K562 (cell line): ENCODE measurements at regions not wholly inside any gene's neighbourhood (a gene's known extent, or its start where the extent isn't known, plus 50 kb on each side); places are given as distances from the start of the nearest gene placed in this dataset.

Experiments used
- ATAC-seq: fragments of 200-7000 bp; cut with Tn5 transposase; 3 replicates; pipeline ENCODE4 v1.9.1; 2020; ENCODE audit warnings: moderate library complexity
- BruUV-seq: library from RNA; stranded (reverse); fragments of 400-500 nt; replicated peaks from 2 replicates; lab custom pipeline; 2021; lab: Mats Ljungman, UMichigan
- CTCF ChIA-PET: fragments of 300-600 bp; formaldehyde crosslinking; extraction: SDS; loops from one replicate; lab custom pipeline; 2021; ENCODE audit warnings: low intra/inter-chr PET ratio; lab: Yijun Ruan, JAX
- POLR2A ChIA-PET: fragments of 300-600, 350-650 bp; sonication (Branson Sonifier 250); formaldehyde crosslinking; extraction: SDS; loops from one replicate; lab custom pipeline; 2021; ENCODE audit warnings: antibody characterized with exemption, inconsistent platforms; lab: Yijun Ruan, JAX
- DNase-seq, 4 experiments: peaks; one replicate each; pipeline versions ENCODE4 v3.0.0 to v3.0.0-alpha.2; 2011 to 2018; ENCODE audit warnings: low spot score in 3 of 4, mixed read lengths in 3 of 4; ENCODE audit errors: extremely low read depth in 1 of 4
- FAIRE-seq: peaks from 2 replicates; lab custom pipeline; 2011; peaks lifted over from hg19 to GRCh38; lab: Jason Lieb, UNC
- H2AFZ ChIP-seq: 2 replicates; pipeline ENCODE4 v1.6.0; 2011; ENCODE audit warnings: low read depth, low read length, control low read depth, inconsistent platforms
- H3K27ac ChIP-seq: fragments of 200-600 bp; 3 replicates; pipeline ENCODE4 v1.8.0; 2011; ENCODE audit warnings: low read depth, mild to moderate bottlenecking, control low read depth, inconsistent platforms, low read length, moderate library complexity, mixed read lengths; ENCODE audit errors: extremely low read depth
- H3K27me3 ChIP-seq, 2 experiments: fragments of 300-600 bp in 1 of 2; 2 replicates in 1 of 2; 3 replicates in 1 of 2; pipeline versions ENCODE4 v1.6.0 to v1.8.0; 2011; ENCODE audit warnings: inconsistent platforms in 2 of 2, low read length in 2 of 2, mild to moderate bottlenecking in 1 of 2, mixed read lengths in 1 of 2, moderate library complexity in 1 of 2; ENCODE audit not compliant: control insufficient read depth in 2 of 2, insufficient read depth in 2 of 2
- H3K36me3 ChIP-seq: fragments of 300-600 bp; 3 replicates; pipeline ENCODE4 v1.8.0; 2011; ENCODE audit warnings: mild to moderate bottlenecking, low read length, inconsistent platforms; ENCODE audit not compliant: control insufficient read depth, insufficient read depth
- H3K4me1 ChIP-seq, 2 experiments: fragments of 200-600 bp in 1 of 2; replicated peaks in 1 of 2; 2 replicates in 1 of 2; 3 replicates in 1 of 2; pipeline versions ENCODE4 v1.5.1 to v1.8.0; 2011; ENCODE audit warnings: inconsistent platforms in 2 of 2, low read length in 2 of 2, mild to moderate bottlenecking in 1 of 2, mixed read lengths in 1 of 2, moderate library complexity in 1 of 2; ENCODE audit not compliant: control insufficient read depth in 2 of 2, insufficient read depth in 2 of 2
- H3K4me2 ChIP-seq: 2 replicates; pipeline ENCODE4 v1.6.1; 2011; ENCODE audit warnings: low read length, control low read depth, inconsistent platforms, mixed read lengths; ENCODE audit not compliant: insufficient read depth
- H3K4me3 ChIP-seq: fragments of 200-600 bp; sonication (generic), shearing (Covaris generic); 2 replicates; pipeline ENCODE4 v1.5.1; 2016; ENCODE audit warnings: control low read depth, inconsistent platforms
- H3K79me2 ChIP-seq: fragments of 200-600 bp; 3 replicates; pipeline ENCODE4 v1.8.0; 2011; ENCODE audit warnings: low read length, inconsistent platforms; ENCODE audit not compliant: control insufficient read depth, insufficient read depth
- H3K9ac ChIP-seq, 2 experiments: 2 replicates each; pipeline versions ENCODE4 v1.6.0 to v1.6.1; 2011; ENCODE audit warnings: low read depth in 2 of 2, low read length in 2 of 2, control low read depth in 1 of 2, inconsistent platforms in 1 of 2, mild to moderate bottlenecking in 1 of 2, mixed read lengths in 1 of 2; ENCODE audit not compliant: insufficient read depth in 1 of 2
- H3K9me1 ChIP-seq: one replicate; pipeline ENCODE4 v1.6.0; 2011; ENCODE audit warnings: inconsistent platforms, mild to moderate bottlenecking, low read length, moderate library complexity; ENCODE audit not compliant: control insufficient read depth, insufficient read depth
- H3K9me3 ChIP-seq: replicated peaks from 2 replicates; pipeline ENCODE4 v1.5.1; 2011; ENCODE audit warnings: low read depth, low read length, inconsistent platforms; ENCODE audit not compliant: control insufficient read depth, insufficient read depth
- H4K20me1 ChIP-seq: replicated peaks from 2 replicates; pipeline ENCODE4 v1.6.1; 2011; ENCODE audit warnings: low read length, inconsistent platforms, mixed read lengths; ENCODE audit not compliant: control insufficient read depth, insufficient read depth
- ATF3 ChIP-seq, 2 experiments: fragments of 450-650 bp in 1 of 2; sonication (generic) in 1 of 2; formaldehyde crosslinking in 1 of 2; IDR thresholded peaks in 1 of 2; conservative IDR thresholded peaks in 1 of 2; 2 replicates each; pipeline versions ENCODE4 v1.6.1 to v1.8.1; 2016 to 2023; ENCODE audit warnings: mild to moderate bottlenecking in 2 of 2, moderate library complexity in 2 of 2, inconsistent platforms in 1 of 2, missing genetic modification reagents in 1 of 2
- CEBPB ChIP-seq: fragments of 450-650 bp; IDR thresholded peaks from 2 replicates; pipeline ENCODE4 v1.6.1; 2016; ENCODE audit warnings: missing genetic modification characterization, missing compliant biosample characterization
- CHAMP1 ChIP-seq: fragments of 450-650 bp; IDR thresholded peaks from 2 replicates; pipeline ENCODE4 v1.6.1; 2016; ENCODE audit warnings: mild to moderate bottlenecking
- DMBX1 ChIP-seq: fragments of 250-450 bp; sonication (Bioruptor Pico); IDR thresholded peaks from 2 replicates; pipeline ENCODE4 v1.8.0; 2022; ENCODE audit warnings: inconsistent platforms, mild to moderate bottlenecking, moderate library complexity, borderline replicate concordance
- HDAC8 ChIP-seq: fragments of 450-650 bp; IDR thresholded peaks from 2 replicates; pipeline ENCODE4 v1.6.1; 2016; ENCODE audit warnings: mild to moderate bottlenecking, missing genetic modification characterization, moderate library complexity, missing compliant biosample characterization
- HMGN3 ChIP-seq: IDR thresholded peaks from 2 replicates; pipeline ENCODE4 v1.6.1; 2011; ENCODE audit warnings: borderline replicate concordance, low read depth, mild to moderate bottlenecking, mixed read lengths, low read length; ENCODE audit not compliant: insufficient read length; ENCODE audit errors: extremely low read depth
- HNRNPUL1 ChIP-seq: fragments of 200-400 bp; formaldehyde crosslinking; IDR thresholded peaks from 2 replicates; pipeline ENCODE4 v1.6.1; 2017; ENCODE audit warnings: low read length
- KDM5B ChIP-seq: fragments of 200-600 bp; sonication (generic); IDR thresholded peaks from 2 replicates; pipeline ENCODE4 v1.6.1; 2012; ENCODE audit warnings: low read depth, mild to moderate bottlenecking, moderate library complexity, low read length, control low read depth, inconsistent platforms; ENCODE audit not compliant: insufficient replicate concordance
- MCM3 ChIP-seq: fragments of 450-650 bp; IDR thresholded peaks from 2 replicates; pipeline ENCODE4 v1.6.1; 2016
- PPARD ChIP-seq: fragments of 250-450 bp; sonication (Bioruptor Pico); IDR thresholded peaks from 2 replicates; pipeline ENCODE4 v1.8.0; 2022; ENCODE audit warnings: inconsistent platforms, mild to moderate bottlenecking, moderate library complexity
- RBM25 ChIP-seq: fragments of 200-400 bp; formaldehyde crosslinking; IDR thresholded peaks from 2 replicates; pipeline ENCODE4 v1.6.1; 2018; ENCODE audit warnings: low read length, low read depth, moderate library complexity; ENCODE audit not compliant: severe bottlenecking
- RNF219 ChIP-seq: fragments of 250-450 bp; sonication (Bioruptor Pico); IDR thresholded peaks from 2 replicates; pipeline ENCODE4 v1.5.0; 2022; ENCODE audit warnings: mild to moderate bottlenecking
- SMARCC2 ChIP-seq: fragments of 450-650 bp; IDR thresholded peaks from 2 replicates; pipeline ENCODE4 v1.6.1; 2017; ENCODE audit warnings: antibody characterized with exemption, moderate library complexity, mild to moderate bottlenecking, low read depth
- ZNF121 ChIP-seq: sonication (generic); formaldehyde crosslinking; conservative IDR thresholded peaks from 2 replicates; pipeline ENCODE4 v1.8.0; 2022; ENCODE audit warnings: missing genetic modification reagents
- WGBS: fragments of 100-300 bp; shearing (Covaris generic); methylation state at CpG from one replicate; pipeline ENCODE4 v1.1.6; 2016; ENCODE audit warnings: low coverage, mixed read lengths; ENCODE audit not compliant: insufficient coverage; ENCODE audit errors: missing lambda C conversion rate; 5-methylcytosine and 5-hydroxymethylcytosine counted together
- in situ Hi-C: fragments of 300-500 bp; cut with MboI; formaldehyde crosslinking; loops from 4 replicates; pipeline ENCODE4 v1.15.0; 2018; ENCODE audit warnings: inconsistent platforms, mixed read lengths
- intact Hi-C: fragments of 100-400 bp; cut with micrococcal nuclease; formaldehyde crosslinking; loops from 2 replicates; pipeline ENCODE4 v1.14.2; 2022

GRCh38 chr4:97394653-97395052 is 748.6 kb downstream of the STPG2 start (continued):
- TF ChIP-seq KDM5B: no peak
- no peak for TF ChIP-seq HDAC8 (tag)
- TF ChIP-seq HMGN3: no peak
- TF ChIP-seq SMARCC2: no peak
- no peak for TF ChIP-seq PPARD
- no peak for TF ChIP-seq ATF3 (IDR thresholded peaks at IDR 0.05)
- TF ChIP-seq ATF3 (CRISPR knock-in tag; conservative IDR thresholded peaks at IDR 0.05): no peak

- Histone ChIP-seq H4K20me1 (no peaks in the 10 kb centered on the region), H3K9me3 (no peaks in the 10 kb centered on the region; the same call in 1 of the 2 replicates), H3K4me3 (no peak overlapping the region), H2AFZ (no peak overlapping the region), H3K4me2 (no peak overlapping the region), H3K79me2 (no peaks in the 10 kb centered on the region), H3K9ac (no peak overlapping the region)
- ATAC-seq: no peak
- 0% methylated on average over 3 of the region's 3 CpGs for WGBS
- POLR2A ChIA-PET: no interaction called here
- no TSS peak for BruUV-seq
- no peak for FAIRE-seq
- intact Hi-C loops: no loop called here
- DNase-seq: no peak
- in situ Hi-C loops: no loop called here
- TF ChIP-seq ZNF121 (no peak), DMBX1 (CRISPR knock-in tag) (no peak), CHAMP1 (no peak), RBM25 (no peak), CEBPB (no peak), RNF219 (CRISPR knock-in tag) (no peak), HNRNPUL1 (no peak), MCM3 (no peak)
- TF ChIP-seq, all 486 proteins: peak for 0
- Histone ChIP-seq H3K27ac (no peak overlapping the region), H3K4me1 (no peaks in the 10 kb centered on the region), H3K27me3 (no peaks in the 10 kb centered on the region), H3K9me1 (no peaks in the 10 kb centered on the region), H3K36me3 (no peaks in the 10 kb centered on the region)
- CTCF ChIA-PET: no interaction called here
Measured at GRCh38 chr4:97396097-97396496, 747.2 kb downstream of the STPG2 start.
